IPS DF 4.7 (cell line): ENCODE measurements at regions not wholly inside any gene's neighbourhood (a gene's known extent, or its start where the extent isn't known, plus 50 kb on each side); places are given as distances from the start of the nearest gene placed in this dataset.

Source experiments
- DNase-seq: peaks from one replicate; pipeline ENCODE4 v3.0.0-alpha.2; 2013; ENCODE audit warnings: low spot score; ENCODE audit errors: extremely low read depth

- DNase-seq, result no peak
Observed at GRCh38 chr4:32203340-32203739, 1483.2 kb downstream of the PCDH7 start.

GRCh38 chr4:32206756-32207155, 1486.6 kb downstream of the PCDH7 start:
- DNase-seq, result no peak

GRCh38 chr4:32207456-32207855, 1487.3 kb downstream of the PCDH7 start:
- DNase-seq, result no peak

- DNase-seq, result no peak
Observed at GRCh38 chr4:32215277-32215676, 1495.1 kb downstream of the PCDH7 start.

- no peak for DNase-seq
Observed at GRCh38 chr4:32216502-32216901, 1496.3 kb downstream of the PCDH7 start.

GRCh38 chr4:32219306-32220075, 1499.3 kb downstream of the PCDH7 start:
- DNase-seq, result no peak

GRCh38 chr4:32226204-32226603, 1506.0 kb downstream of the PCDH7 start:
- DNase-seq, result no peak

GRCh38 chr4:32226733-32227132, 1506.6 kb downstream of the PCDH7 start:
- no peak for DNase-seq

GRCh38 chr4:32243926-32244325, 1523.8 kb downstream of the PCDH7 start:
- no peak for DNase-seq

GRCh38 chr4:32249040-32249439, 1528.9 kb downstream of the PCDH7 start:
- DNase-seq, result no peak

- no peak for DNase-seq
Observed at GRCh38 chr4:32251126-32251525, 1531.0 kb downstream of the PCDH7 start.

- DNase-seq, result no peak
Observed at GRCh38 chr4:32251926-32252325, 1531.8 kb downstream of the PCDH7 start.

GRCh38 chr4:32254216-32254615, 1534.0 kb downstream of the PCDH7 start:
- DNase-seq, result no peak

- no peak for DNase-seq
Observed at GRCh38 chr4:32258986-32259385, 1538.8 kb downstream of the PCDH7 start.

GRCh38 chr4:32261196-32261595, 1541.0 kb downstream of the PCDH7 start:
- no peak for DNase-seq

- DNase-seq, result no peak
Observed at GRCh38 chr4:32268863-32269262, 1548.7 kb downstream of the PCDH7 start.

GRCh38 chr4:32290102-32290501, 1569.9 kb downstream of the PCDH7 start:
- no peak for DNase-seq

- no peak for DNase-seq
Observed at GRCh38 chr4:32318926-32319325, 1598.8 kb downstream of the PCDH7 start.

GRCh38 chr4:32321421-32321820, 1601.3 kb downstream of the PCDH7 start:
- DNase-seq, result no peak

GRCh38 chr4:32334759-32335158, 1614.6 kb downstream of the PCDH7 start:
- no peak for DNase-seq

- no peak for DNase-seq
Observed at GRCh38 chr4:32337403-32337802, 1617.2 kb downstream of the PCDH7 start.

- DNase-seq, result no peak
Observed at GRCh38 chr4:32340591-32340990, 1620.4 kb downstream of the PCDH7 start.

GRCh38 chr4:32341342-32341741, 1621.2 kb downstream of the PCDH7 start:
- DNase-seq, result no peak

GRCh38 chr4:32342054-32342453, 1621.9 kb downstream of the PCDH7 start:
- no peak for DNase-seq
